ENCODE measurements at regions not wholly inside any gene's neighbourhood (a gene's known extent, or its start where the extent isn't known, plus 50 kb on each side); places are given as distances from the start of the nearest gene placed in this dataset.

DNA sequence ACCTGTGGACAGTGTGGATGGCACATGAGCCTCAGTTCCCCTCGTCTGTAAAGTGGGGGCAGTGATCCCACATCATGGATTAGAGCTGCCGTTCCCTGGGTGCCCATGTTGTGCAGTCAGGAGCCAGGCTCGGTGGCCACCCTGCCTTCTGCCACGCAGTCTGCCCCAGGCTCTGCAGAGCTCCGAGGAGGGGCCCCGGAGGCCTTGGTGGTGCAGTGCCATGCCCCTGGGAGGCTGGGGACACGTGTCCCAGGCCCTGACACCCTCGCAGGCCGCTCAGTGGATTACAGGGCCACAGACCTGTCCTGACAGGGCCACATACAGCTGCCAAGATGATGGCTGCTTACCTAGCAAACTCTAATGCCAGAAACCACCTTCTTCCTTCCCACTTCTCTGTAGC is 59.7 kb upstream of the ZNF469 start:
- TF ChIP-seq POLR2A (IDR thresholded peaks at IDR 0.05): no peak
- TF ChIP-seq, protein P1, sequence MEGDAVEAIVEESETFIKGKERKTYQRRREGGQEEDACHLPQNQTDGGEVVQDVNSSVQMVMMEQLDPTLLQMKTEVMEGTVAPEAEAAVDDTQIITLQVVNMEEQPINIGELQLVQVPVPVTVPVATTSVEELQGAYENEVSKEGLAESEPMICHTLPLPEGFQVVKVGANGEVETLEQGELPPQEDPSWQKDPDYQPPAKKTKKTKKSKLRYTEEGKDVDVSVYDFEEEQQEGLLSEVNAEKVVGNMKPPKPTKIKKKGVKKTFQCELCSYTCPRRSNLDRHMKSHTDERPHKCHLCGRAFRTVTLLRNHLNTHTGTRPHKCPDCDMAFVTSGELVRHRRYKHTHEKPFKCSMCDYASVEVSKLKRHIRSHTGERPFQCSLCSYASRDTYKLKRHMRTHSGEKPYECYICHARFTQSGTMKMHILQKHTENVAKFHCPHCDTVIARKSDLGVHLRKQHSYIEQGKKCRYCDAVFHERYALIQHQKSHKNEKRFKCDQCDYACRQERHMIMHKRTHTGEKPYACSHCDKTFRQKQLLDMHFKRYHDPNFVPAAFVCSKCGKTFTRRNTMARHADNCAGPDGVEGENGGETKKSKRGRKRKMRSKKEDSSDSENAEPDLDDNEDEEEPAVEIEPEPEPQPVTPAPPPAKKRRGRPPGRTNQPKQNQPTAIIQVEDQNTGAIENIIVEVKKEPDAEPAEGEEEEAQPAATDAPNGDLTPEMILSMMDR (IDR thresholded peaks at IDR 0.05): no peak
